ENCODE measurements at regions not wholly inside any gene's neighbourhood (a gene's known extent, or its start where the extent isn't known, plus 50 kb on each side); places are given as distances from the start of the nearest gene placed in this dataset.
"Not testable (repeated sequence)": the region's sequence is repeated elsewhere in the genome, so short reads cannot be mapped to it uniquely, and the experiment has no call there.

DNA sequence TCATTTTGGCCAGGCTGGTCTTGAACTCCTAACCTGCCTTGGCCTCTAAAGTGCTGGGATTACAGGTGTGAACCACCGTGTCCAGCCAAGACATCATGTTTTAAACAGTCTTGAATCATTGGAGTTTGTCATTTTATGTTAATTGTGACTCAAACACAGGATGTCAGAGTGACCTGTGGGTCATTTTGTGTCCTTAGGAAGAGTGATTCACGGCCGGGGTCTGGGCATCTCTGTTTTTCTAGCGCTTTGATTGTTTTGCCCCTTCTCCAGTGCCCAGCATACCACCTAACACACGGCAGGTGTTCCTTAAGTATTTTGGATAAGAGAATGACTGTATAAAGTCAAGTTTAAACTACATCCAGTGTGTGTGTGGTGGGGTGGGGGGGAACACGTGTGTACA, 183.7 kb upstream of the KLF6 start:
- DNase-seq: no peak

DNA sequence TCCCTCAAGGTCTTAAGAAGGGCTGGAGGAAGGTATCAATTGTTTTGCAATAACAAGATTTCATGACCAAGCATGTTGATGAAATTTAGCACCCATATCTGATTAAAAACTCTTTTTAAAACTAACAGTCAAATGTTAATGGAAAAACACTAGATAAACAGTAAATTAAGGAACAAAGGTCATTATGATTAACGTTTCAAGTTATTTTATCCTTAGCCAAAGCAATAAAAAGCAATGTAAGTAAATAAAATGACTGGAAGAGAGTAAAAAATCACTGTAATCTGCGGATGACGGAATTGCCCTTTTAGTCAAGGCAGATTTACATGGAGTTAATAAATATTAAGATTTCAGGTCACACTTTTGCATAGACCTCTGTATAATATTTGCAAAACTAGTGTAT, 179.5 kb upstream of the KLF6 start:
- DNase-seq: no peak

DNA sequence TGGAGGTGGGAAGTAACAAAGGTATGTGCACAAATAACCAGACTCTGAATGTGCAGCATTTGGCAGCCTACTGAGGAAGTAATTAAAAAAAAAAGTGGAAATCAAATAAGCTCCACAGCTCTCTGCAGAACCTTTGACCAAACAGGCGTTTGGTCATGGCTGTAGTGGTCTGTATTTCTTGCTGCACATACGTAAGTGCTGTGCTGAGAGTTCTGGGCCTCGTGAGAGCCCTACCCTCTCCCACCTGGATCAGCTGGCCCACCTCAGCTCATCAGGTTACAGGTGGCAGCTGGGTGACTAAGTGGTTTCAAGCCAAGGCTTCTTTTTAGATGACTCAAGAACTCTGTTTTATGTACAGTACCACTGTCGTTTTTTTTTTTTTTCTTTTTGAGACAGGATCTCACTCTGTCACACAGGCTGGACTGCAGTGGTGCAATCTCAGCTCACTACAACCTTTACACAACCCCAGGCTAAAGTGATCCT, 178.2 kb upstream of the KLF6 start:
- no peak for DNase-seq

DNA sequence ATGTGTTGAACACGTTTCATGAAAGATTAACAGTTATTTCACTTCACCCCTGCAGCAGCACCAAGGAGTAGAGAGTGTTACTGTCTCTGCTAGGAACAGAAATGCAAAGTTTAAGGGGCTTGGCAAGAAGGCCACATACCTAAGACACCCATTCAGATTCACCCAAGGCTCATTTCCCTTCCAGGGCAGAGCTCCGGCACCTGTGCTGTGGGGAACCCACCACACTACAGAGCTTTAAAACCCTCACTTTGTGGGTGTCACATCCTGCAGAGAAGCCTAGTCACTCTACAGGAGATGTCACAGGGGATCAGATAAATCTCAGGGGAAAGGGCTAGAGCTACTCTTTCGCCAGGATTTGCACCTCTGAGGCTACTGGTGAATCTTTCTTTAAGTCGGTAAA, 176.1 kb upstream of the KLF6 start:
- DNase-seq: no peak

DNA sequence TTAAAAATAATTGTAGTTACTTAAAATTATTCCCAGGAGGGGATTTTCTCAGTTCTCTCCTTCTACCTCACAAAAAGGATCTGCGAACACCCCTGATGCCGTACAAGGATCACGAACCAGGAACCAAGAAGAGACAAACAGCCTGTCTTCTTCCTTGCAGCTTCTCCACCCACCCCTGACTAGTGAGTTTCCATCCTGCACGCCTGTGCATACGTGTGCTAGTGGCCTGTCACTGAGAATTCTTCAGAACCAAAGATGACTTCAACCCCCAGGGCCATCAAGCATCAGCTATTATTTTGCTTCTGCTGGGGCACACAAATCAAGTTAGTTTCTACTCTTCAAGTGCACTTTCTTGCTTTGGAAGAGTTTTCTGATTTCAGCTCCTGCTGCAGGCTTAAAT, 175.5 kb upstream of the KLF6 start:
- no peak for DNase-seq

DNA sequence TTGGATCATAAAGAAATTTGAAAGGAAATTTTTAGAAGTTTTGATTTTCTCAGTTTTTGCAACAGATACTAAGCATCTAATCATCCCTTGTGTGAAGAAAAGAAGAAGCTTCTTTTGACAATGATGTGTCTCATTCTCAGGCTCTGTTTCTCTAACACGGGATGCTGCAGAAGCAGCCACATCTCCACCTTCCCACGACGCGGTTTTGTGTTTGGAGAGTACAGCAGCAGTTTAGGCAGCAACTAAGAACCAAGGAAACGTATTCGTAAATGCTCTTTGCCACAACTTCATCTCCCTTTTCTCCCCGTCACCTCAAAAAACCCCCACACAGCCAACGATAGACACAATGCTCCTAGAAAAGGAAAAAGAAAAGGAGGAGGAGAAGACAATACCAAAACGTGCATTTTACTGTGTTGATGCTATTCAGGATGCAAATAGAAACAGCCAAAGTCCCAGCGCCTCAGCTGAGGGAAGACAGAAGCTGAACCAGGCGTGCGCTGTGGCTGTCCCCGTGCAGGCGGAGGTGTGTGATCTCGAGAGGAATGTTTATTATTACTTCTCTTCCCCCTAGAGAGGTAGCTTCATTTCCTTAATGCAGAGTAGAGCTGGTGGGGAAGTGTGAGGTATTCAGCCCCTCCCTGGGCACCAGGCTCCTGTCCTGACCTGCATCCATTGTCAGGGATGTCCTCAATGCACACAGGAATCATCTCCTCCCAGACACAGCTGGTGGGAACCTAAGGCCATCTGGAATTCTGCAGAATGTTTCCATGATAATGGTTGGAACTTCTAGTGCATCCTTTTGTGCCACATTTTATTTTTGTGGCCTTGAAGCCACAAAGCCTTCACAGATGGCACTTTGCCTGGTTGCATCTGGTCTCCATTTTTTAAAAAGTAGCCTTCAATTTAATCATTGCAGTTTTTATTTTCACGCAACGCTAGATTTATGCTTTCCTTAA, 174.6 kb upstream of the KLF6 start:
- DNase-seq: no peak

DNA sequence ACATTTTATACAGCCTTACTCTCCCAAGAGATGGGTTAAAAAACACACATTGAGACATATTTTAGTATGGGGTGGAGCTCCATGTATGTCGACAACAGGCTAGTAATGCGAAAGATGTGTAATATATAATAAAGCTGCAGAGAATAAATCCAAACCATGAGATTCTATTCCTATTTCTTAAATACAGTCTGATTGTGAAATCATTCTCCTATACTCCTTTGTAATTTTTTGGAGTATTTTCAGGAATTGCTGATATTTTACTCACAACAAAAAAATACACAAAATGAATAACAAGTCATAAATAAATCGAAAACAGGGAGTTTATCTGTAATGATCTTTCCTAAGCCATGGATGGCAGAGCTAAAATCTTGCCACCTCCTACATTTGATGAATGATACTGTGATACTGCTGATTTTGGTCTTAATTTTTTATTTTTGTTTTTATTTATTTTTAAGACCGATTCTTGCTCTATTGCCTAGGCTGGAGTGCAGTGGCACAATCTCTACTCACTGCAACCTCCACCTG, 173.5 kb upstream of the KLF6 start:
- no peak for DNase-seq

DNA sequence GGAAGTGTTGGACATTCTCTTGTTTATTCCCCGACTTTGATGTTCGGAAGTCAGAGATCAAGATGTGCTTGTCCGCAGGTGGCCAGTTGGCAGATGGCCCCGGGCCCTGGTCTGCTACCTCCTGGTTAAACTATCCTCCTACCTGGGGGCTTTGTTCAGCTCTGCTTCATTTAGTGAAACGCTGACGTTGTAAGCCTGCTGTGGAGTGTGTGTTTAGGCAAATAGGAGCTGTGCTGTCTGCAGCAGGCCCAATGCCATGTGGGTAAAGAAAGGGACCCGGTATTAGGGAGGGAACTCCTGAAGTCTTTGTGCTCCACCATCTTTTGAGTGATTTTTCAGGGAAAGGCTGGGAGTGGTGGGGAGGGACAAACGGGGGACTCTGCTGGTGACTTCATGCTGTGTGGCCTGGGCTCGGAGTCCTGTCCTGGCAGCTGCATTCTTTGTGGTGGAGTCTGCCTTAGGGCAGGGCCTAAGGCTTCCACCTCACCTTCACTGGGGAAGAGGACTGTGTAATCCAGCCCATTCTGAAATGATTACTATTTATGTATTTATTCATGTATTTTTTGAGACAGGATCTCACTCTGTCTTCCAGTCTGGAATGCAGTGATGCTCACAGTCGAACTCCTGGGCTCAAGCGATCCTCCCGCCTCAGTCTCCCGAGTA, 171.1 kb upstream of the KLF6 start:
- DNase-seq: no peak

DNA sequence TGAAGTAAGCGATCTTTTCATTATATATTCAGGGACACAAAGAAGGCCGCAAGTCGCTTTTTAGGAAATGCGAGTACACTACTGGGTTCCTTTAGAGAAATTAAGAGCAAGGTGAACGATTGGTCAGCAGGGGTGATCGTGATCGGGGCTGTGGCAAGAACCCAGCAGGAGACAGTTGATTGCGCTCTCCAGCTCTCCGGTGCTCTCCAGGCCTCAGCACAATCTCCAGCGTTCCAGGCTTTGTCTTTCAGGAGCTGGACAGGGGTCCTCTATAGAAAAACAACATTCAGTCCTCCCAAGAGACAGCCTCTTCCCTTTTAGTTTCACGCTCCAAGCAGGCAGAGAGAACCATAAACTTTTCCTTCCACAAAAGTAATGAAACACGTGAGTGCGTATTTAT, 170.5 kb upstream of the KLF6 start:
- DNase-seq: no peak

DNA sequence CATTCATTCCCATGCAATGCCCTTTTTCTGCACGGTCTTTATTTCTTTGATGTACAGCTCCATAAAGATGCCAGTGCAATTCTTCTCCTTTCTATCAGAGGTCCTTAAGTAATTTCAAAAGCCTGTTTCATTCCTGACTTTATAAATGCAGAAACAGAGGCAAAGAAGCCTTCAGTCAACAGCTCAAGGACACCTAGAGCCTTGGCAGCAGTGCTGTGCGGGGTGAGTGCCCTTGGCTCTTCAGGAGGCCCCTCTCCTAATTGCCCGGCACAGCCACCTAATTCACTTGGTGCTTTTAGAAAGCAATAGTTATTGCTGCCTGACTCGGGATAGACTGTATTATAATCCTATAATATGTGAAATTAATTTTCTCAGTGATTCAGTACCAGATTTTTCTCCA, 169.6 kb upstream of the KLF6 start:
- no peak for DNase-seq

DNA sequence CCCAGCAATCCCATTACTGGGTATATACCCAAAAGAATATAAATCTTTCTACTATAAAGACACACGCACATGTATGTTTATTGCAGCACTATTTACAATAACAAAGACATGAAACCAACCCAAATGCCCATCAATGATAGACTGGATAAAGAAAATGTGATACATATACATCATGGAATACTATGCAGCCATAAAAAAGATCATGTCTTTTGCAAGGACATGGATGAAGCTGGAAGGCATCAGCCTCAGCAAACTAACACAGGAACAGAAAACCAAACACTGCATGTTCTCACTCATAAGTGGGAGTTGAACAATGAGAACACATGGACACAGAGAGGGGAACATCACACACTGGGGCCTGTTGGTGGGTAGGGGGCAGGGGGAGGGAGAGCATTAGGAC, 169.0 kb upstream of the KLF6 start:
- not testable (repeated sequence) for DNase-seq

DNA sequence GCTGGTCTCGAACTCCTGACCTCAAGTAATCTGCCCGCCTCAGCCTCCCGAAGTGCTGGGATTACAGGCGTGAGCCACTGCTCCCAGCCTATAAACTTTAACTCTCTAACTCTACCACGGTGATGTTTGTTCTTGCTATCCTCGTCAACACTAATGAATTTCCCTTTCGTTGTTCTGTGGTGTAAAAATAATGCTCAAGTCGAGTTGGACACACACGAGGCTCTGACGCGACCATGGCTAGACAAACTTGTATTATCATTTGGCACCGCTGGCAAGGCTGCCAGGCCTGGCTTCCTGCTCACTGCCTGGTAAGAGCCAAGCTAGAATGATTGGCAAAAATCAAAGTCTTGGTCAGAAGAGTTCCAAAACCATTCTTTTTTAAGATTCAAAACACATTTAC, 167.0 kb upstream of the KLF6 start:
- DNase-seq: no peak

DNA sequence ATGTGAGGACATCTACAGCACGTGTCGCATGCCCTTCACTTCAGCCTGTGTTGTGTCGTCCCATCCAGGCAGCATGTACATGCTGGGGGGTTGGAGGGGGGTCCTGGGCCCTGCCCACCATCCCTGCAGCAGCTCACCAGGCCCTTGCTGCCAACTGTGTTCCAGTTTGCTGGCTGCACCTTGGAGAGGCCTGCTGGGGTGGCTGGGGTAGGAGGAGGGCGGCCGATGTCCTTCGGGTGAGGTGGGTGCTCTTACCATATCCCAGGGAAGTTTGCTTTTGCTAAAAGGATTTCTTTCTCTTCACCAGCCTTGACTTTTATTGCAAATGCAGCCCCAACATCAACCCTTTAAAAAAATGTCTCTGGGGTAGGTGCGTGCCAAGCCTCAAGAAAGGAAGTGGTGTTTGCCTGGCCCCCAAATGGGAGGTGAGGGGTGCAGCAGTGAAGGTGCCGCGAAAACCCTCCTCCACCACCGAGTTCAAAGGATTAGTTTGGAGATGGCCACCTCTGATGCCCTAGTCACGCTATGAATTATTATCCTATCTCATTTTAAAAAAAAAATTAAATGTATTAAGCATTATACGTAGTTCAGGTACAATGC, 165.8 kb upstream of the KLF6 start:
- DNase-seq: no peak

DNA sequence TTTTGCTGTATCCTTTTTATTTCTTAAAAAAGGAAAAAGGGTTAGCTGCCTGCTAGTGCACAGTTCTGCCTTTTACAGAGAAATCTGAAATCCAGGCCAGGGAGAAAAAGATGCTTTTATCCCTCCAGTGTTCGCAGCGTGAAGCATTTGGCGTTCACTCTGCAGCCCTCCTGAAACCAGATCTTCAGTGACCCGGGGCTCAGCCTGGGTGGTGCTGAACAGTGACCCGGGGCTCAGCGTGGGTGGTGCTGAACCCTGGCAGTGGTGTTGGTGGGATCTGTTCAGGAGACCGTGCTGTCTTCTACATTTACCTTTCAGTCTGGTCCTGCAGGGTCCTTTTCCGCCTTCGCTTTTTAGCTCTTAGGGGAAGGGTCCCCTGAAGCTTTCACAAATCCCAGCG, 164.7 kb upstream of the KLF6 start:
- no peak for DNase-seq

DNA sequence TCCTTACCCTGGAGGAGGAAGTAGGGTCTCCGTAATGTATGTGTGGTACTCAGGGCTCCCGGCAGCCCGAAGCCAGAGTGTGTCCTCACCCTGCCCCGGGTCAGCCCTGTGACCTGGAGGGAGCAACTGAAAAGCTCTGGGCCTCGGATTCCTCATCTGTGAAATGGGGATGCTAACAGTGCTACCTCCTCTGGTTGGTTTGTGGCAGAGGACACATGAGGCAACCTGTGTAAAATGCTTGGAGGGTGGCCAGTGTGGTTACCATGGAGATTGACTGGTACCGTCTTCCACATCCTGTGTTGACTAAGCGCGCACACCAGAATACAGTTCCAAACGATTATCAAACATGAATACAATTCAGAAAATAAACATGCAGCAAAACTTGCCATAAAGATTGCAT, 163.8 kb upstream of the KLF6 start:
- DNase-seq: no peak

DNA sequence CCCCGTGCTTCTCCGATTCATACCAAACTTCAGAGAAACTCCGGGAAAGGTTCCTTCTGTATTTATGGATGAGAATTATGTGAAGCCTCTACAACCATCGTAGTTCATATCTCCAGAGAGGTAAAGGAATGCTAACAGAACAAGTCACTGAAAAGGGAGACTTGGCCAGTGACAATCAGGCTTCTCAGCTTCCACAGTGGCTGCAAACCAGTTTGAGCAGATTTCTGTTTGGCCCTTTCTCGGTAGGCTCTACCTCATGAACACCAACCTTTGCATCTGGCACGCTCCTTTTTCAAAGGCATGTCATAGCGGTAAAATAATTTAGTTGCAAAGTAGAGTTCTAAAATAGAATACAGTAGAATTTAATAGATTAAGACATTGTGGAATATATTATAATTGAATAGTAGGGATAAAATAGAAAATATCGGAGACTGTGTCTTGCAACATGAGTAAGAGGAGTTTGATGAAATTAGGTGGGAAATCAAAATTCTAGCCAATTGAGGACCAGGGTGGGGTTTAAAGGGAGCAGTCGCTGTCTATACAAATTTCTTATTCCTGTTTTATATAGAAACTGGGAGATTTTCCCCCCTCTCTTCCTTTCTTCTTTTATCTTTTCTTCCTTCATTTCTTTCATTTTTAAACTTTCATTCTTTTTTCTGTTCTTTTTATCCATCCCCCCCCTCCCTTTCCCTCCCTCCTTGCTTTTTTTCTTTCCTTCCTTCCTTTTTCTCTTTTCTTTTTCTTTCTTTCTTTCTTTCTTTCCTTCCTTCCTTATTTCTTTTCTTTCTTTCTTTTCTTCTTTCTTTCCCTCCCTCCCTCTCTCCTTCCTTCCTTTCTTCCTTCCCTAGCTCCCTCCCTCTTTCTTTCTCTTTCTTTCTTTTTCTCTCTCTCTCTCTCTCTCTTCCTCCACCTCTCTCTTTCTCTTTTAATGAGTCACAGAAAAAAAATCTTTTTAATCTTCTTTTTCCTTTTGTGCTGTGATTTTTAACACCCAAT, 161.5 kb upstream of the KLF6 start:
- no peak for DNase-seq

DNA sequence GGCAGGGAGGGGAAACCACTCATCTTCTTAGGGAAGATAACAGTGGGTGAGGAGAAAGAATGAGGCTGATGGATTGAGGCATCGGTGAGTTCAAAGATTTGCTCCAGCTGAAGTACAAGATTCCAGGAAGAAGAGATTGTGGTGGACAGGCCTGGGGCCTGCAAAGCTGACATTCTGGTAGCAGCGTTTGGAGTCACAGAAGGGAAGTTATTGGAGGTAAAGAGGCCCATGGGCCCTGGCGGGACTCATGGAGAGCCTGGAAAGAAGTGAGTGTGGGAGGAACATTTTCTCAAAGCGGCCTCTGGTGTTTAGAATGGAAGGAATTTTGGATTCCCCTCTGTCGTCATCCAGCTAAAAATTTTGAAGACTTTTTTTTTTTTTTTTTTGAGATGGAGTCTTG, 160.0 kb upstream of the KLF6 start:
- DNase-seq: no peak

DNA sequence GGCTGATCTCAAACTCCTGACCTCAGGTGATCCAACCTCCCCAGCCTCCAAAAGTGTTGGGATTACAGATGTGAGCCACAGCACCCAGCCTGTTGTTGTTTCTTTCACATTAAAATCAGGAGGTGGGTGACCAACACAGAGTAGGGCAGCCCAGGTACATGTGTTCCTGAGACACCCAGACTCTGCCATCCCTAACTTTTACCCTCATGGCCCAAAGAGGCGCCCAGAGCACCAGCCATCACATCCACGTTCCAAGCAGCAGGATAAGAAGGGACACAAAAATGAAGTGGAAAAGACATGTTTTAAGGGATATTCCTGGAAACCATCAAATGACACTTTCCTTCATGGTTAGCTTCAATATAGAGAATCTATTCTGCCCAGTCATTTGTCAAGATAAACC, 159.6 kb upstream of the KLF6 start:
- DNase-seq: no peak

DNA sequence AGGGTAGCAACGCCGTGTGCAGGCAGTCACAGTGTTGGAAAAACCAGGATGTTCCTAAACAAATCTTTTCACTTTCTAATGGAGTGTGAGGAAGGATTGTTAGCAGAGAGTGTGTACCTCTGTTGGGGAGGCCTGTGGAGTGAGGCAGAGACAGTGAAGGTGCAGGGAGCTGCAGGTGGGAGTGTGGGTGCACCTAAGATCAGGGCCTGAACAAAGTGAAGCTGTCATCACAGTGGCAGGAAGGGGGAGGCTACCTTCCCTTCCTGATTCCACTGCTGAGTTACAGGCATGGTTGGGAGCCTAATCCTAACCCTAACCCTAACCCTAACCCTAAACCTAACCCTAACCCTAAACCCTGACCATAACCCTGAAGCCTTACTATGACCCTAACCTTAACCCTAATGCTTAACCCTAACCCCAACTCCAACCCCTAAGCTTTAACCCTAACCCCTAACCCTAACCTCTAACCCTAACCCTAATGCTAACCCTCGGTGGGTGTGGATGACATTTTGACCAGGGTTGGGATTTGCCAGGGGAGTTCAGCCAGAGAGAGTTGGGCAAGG, 158.8 kb upstream of the KLF6 start:
- DNase-seq: no peak

DNA sequence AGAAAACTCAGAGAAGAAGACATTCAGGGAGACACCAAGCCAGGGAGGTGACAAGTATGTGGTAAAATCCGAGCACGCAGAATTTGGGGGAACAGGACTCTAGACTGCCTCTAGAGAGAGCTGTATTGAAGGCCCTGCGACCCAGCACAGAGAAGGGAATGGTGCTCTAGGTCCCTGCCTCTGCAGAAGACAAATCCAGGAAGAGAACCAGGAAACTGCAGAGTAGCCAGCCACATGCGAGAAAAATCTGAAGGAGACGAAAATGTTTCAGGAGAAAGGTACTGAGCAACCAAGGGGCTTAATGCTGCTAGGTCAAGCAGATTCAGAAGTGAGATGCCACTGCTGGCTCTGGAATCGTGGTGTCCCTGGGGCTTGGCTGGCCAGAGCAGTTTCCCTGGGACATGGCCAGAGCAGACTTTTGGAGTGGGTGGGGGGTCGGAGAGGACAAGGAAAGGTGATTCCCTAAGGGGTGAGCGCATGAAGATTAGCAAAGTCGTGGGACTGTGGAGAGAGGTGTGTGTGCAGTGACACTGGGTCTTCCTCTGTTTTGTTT, 158.0 kb upstream of the KLF6 start:
- no peak for DNase-seq

DNA sequence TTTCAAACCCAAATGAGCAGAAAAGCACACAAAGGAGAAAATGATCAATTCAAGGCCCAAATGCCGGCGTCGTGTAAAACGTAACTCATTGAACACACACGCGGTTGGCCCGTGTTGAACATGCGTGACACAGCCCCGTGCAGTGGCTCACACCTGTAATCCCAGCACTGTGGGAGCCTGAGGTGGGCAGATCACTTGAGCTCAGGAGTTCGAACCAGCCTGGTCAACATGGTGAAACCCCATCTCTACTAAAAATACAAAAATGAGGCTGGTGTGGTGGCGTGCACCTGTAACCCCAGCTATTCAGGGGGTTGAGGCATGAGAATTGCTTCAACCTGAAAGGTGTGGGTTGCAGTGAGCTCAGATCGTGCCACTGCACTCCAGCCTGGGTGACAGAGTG, 156.7 kb upstream of the KLF6 start:
- DNase-seq: no peak

All from NCI-H446 treated with DMSO at 0.1 percent for 48 hours (cell line).